PC-9 (cell line): ENCODE measurements at regions not wholly inside any gene's neighbourhood (a gene's known extent, or its start where the extent isn't known, plus 50 kb on each side); places are given as distances from the start of the nearest gene placed in this dataset.

Source experiments
- CTCF ChIP-seq: fragments of 200-600 bp; sonication (generic); conservative IDR thresholded peaks from 2 replicates; pipeline ENCODE4 v1.6.1; 2017; ENCODE audit warnings: mixed run types, antibody characterized with exemption, mild to moderate bottlenecking, moderate library complexity
- EZH2 ChIP-seq: fragments of 200-600 bp; sonication (generic); IDR thresholded peaks from 2 replicates; pipeline ENCODE4 v1.8.0; 2017; ENCODE audit warnings: antibody characterized with exemption, low read depth

GRCh38 chr10:131728286-131729228 is 172.3 kb upstream of the PPP2R2D start:
- no peak for TF ChIP-seq CTCF
- no peak for TF ChIP-seq EZH2
